ENCODE measurements at regions not wholly inside any gene's neighbourhood (a gene's known extent, or its start where the extent isn't known, plus 50 kb on each side); places are given as distances from the start of the nearest gene placed in this dataset.

DNA sequence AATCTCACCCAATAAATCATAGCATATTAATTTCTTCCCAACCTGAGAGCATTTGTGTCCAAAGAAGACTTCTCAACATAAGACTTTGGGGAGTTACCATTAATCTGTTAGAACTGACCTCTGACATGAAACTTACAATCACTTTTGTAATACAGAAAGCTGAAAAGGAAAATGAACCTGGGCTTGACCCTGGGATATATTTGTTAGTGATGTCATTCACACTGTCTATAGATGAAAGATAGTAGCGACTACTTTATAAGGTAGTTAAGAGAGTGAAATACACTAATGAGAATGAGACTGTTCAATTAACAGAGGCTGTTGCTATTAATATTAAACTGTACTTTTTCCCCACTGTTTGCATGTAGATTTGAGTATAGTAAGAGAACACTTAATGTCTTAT, 1334.8 kb upstream of the TMEM132C start:
- Histone ChIP-seq H4K20me1 (ENCODE audit: insufficient read depth, low read length) (no peaks in the 10 kb centered on the region), H2AFZ (ENCODE audit: low read length) (no peak overlapping the region)

DNA sequence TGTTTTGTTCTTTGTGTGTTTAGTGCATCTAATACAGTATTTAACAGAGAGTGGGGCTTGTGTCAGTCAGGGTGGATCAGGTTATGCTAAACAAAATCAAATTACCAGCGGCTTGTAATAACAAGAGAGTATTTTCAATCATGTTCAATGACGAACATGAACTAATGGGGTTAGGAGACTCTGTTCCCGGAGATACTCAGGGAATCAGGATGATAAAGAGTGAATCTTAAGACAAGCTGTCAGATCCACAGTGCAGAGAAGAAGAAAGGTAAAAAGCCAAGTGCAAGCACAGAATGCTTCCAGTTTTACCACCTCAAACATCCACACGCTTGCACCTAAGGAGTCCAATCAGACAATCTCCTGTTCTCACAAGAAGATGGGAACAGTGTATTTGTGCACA, 1331.5 kb upstream of the TMEM132C start:
- TF ChIP-seq, protein P1, sequence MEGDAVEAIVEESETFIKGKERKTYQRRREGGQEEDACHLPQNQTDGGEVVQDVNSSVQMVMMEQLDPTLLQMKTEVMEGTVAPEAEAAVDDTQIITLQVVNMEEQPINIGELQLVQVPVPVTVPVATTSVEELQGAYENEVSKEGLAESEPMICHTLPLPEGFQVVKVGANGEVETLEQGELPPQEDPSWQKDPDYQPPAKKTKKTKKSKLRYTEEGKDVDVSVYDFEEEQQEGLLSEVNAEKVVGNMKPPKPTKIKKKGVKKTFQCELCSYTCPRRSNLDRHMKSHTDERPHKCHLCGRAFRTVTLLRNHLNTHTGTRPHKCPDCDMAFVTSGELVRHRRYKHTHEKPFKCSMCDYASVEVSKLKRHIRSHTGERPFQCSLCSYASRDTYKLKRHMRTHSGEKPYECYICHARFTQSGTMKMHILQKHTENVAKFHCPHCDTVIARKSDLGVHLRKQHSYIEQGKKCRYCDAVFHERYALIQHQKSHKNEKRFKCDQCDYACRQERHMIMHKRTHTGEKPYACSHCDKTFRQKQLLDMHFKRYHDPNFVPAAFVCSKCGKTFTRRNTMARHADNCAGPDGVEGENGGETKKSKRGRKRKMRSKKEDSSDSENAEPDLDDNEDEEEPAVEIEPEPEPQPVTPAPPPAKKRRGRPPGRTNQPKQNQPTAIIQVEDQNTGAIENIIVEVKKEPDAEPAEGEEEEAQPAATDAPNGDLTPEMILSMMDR (IDR thresholded peaks at IDR 0.05; ENCODE audit: extremely low read depth, low read depth, low read length): no peak
- no peaks in the 10 kb centered on the region for H3K36me3 ChIP-seq (ENCODE audit: insufficient read depth, low read length)

More for the DNA sequence above, 1334.8 kb upstream of the TMEM132C start:
- Histone ChIP-seq H3K4me1 (ENCODE audit: insufficient read depth, low read length) (peaks cover 6% of the 10 kb centered on the region), H3K27ac (ENCODE audit: low read depth, low read length) (no peak overlapping the region), H3K9me3 (ENCODE audit: low read depth, low read length) (no peaks in the 10 kb centered on the region), H3K27me3 (ENCODE audit: insufficient read depth, low read length) (no peaks in the 10 kb centered on the region), H3K36me3 (ENCODE audit: insufficient read depth, low read length) (no peaks in the 10 kb centered on the region), H3K4me2 (ENCODE audit: insufficient read depth, low read length) (no peak overlapping the region), H3K4me3 (ENCODE audit: insufficient read depth, low read length) (no peak overlapping the region), H3K79me2 (ENCODE audit: insufficient read depth, low read length) (no peaks in the 10 kb centered on the region)
- no peak for DNase-seq (ENCODE audit: insufficient read length, low spot score, missing footprints)
- TF ChIP-seq, protein P1 (IDR thresholded peaks at IDR 0.05; ENCODE audit: extremely low read depth, low read depth, low read length): no peak

DNA sequence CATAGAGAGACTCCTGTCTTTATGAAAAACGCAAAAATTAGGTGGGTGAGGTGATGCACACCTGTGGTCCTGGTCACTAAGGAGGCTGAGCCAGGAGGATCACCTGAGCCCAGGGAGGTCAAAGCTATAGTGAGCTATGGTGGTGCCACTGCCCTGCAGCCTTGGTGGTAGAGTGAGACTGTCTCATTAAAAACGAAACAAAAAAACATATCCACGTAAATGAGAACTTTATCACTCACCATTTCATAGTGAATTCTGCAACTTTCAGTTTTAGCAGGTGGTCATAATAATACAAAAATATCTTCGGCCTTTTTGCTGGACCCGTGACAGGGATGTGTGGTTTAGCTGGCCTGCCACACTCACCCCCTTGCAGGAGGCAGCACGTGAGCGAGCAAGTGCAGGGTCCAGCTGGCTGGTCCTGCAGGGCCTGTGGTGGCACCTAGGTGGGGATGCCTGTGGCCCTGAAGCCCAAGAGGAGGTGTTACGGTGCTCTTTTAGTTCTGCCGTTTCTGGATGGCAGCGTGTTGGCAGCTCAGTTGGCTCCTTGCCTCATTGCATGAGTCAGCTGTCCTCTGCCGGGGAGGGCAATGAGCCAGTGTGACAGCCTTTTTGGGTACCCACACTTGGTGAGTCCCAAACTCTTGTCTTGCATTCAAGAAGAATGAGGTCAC, 1330.7 kb upstream of the TMEM132C start:
- Histone ChIP-seq H3K27me3 (ENCODE audit: insufficient read depth, low read length) (no peaks in the 10 kb centered on the region), H3K4me1 (ENCODE audit: insufficient read depth, low read length) (peaks cover 6% of the 10 kb centered on the region), H3K4me2 (ENCODE audit: insufficient read depth, low read length) (peak overlapping the region; percentile 59), H3K36me3 (ENCODE audit: insufficient read depth, low read length) (no peaks in the 10 kb centered on the region), H3K79me2 (ENCODE audit: insufficient read depth, low read length) (no peaks in the 10 kb centered on the region), H3K9me3 (ENCODE audit: low read depth, low read length) (no peaks in the 10 kb centered on the region), H3K4me3 (ENCODE audit: insufficient read depth, low read length) (peak overlapping the region; percentile 39), H4K20me1 (ENCODE audit: insufficient read depth, low read length) (no peaks in the 10 kb centered on the region), H2AFZ (ENCODE audit: low read length) (peak overlapping the region; percentile 56), H3K27ac (ENCODE audit: low read depth, low read length) (no peak overlapping the region)
- DNase-seq (ENCODE audit: insufficient read length, low spot score, missing footprints): no peak
- TF ChIP-seq, protein P1 (IDR thresholded peaks at IDR 0.05; ENCODE audit: extremely low read depth, low read depth, low read length): no peak

More for the DNA sequence above, 1331.5 kb upstream of the TMEM132C start:
- DNase-seq (ENCODE audit: insufficient read length, low spot score, missing footprints): no peak
- Histone ChIP-seq H3K27ac (ENCODE audit: low read depth, low read length) (no peak overlapping the region), H4K20me1 (ENCODE audit: insufficient read depth, low read length) (no peaks in the 10 kb centered on the region), H3K27me3 (ENCODE audit: insufficient read depth, low read length) (no peaks in the 10 kb centered on the region), H3K79me2 (ENCODE audit: insufficient read depth, low read length) (no peaks in the 10 kb centered on the region), H2AFZ (ENCODE audit: low read length) (no peak overlapping the region), H3K9me3 (ENCODE audit: low read depth, low read length) (no peaks in the 10 kb centered on the region), H3K4me2 (ENCODE audit: insufficient read depth, low read length) (no peak overlapping the region), H3K4me3 (ENCODE audit: insufficient read depth, low read length) (no peak overlapping the region), H3K4me1 (ENCODE audit: insufficient read depth, low read length) (peaks cover 6% of the 10 kb centered on the region)

DNA sequence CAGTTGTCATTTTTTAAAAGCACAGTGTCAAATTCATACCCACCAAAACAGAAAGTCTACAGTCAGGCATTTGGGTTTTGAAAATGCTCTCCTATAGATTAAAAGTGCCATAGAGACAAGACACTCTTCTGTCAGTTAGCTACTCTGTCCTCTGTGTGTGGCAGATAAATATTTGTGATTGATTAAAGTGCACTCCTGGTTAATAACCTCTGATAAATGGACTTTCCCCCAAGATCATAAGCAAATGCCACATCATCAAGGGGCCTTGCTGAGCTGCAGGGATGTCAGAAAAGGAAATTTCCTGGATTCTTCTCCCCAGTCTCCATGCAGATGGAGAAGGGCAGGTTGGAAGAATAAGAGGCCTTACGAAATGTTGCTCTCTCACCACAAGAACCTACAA, 1329.5 kb upstream of the TMEM132C start:
- no peaks in the 10 kb centered on the region for H3K27me3 ChIP-seq (ENCODE audit: insufficient read depth, low read length)
- no peak for DNase-seq (ENCODE audit: insufficient read length, low spot score, missing footprints)
- H3K4me3 ChIP-seq (ENCODE audit: insufficient read depth, low read length): no peak overlapping the region
- H4K20me1 ChIP-seq (ENCODE audit: insufficient read depth, low read length): no peaks in the 10 kb centered on the region
- peaks cover 6% of the 10 kb centered on the region for H3K4me1 ChIP-seq (ENCODE audit: insufficient read depth, low read length)
- no peak overlapping the region for H3K27ac ChIP-seq (ENCODE audit: low read depth, low read length)
- H3K9me3 ChIP-seq (ENCODE audit: low read depth, low read length): no peaks in the 10 kb centered on the region
- H2AFZ ChIP-seq (ENCODE audit: low read length): no peak overlapping the region
- H3K4me2 ChIP-seq (ENCODE audit: insufficient read depth, low read length): no peak overlapping the region
- no peaks in the 10 kb centered on the region for H3K36me3 ChIP-seq (ENCODE audit: insufficient read depth, low read length)
- TF ChIP-seq, protein P1 (IDR thresholded peaks at IDR 0.05; ENCODE audit: extremely low read depth, low read depth, low read length): no peak
- H3K79me2 ChIP-seq (ENCODE audit: insufficient read depth, low read length): no peaks in the 10 kb centered on the region
